ENCODE measurements at regions not wholly inside any gene's neighbourhood (a gene's known extent, or its start where the extent isn't known, plus 50 kb on each side); places are given as distances from the start of the nearest gene placed in this dataset.

DNA sequence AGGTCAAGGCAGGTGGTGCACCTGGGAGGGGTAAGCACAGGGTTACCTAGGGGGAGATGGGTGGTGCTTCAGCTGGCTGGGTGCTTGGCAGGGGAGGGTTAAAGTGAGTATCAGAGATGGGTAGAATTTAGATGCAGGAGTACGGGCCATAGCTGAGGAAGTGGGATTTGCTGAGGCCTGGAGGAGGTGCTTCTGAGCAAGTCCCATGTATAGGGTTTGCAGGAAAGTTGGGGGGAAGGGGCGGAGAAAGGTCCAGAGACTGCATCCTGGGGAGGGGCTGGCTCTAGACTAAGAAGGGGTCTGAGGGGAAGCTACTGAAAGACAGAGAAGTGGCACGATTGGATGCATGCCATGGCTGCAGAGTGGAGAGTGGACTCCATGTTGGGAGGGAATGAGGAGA is 281.6 kb upstream of the ZNF32 start:
- no peak for DNase-seq (ENCODE audit: low read depth)
- H3K4me3 ChIP-seq (ENCODE audit: control insufficient read depth, low read depth, low read length) = no peak overlapping the region
- TF ChIP-seq, protein P1, sequence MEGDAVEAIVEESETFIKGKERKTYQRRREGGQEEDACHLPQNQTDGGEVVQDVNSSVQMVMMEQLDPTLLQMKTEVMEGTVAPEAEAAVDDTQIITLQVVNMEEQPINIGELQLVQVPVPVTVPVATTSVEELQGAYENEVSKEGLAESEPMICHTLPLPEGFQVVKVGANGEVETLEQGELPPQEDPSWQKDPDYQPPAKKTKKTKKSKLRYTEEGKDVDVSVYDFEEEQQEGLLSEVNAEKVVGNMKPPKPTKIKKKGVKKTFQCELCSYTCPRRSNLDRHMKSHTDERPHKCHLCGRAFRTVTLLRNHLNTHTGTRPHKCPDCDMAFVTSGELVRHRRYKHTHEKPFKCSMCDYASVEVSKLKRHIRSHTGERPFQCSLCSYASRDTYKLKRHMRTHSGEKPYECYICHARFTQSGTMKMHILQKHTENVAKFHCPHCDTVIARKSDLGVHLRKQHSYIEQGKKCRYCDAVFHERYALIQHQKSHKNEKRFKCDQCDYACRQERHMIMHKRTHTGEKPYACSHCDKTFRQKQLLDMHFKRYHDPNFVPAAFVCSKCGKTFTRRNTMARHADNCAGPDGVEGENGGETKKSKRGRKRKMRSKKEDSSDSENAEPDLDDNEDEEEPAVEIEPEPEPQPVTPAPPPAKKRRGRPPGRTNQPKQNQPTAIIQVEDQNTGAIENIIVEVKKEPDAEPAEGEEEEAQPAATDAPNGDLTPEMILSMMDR (IDR thresholded peaks at IDR 0.05; ENCODE audit: control insufficient read depth, insufficient read depth, low read depth, low read length, missing control alignments) = no peak

DNA sequence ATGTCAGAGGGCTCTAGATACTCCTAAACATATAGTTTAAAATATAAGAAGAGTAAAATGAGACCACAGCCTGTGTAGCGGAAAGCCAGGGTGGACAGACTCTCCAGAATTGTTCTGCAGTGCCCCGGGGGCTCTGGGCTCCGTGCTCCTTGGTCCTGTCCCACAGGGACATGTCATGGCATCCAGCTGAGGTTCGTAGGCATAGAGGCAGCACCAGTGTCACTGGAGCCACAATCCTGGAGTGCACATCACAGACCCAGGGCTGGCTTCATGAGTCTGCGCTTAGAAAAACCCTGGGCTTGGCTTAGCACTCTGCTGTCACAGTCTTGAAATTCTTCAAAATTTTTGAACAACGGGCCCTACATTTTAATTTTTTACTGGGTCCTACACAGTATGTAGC is 280.4 kb upstream of the ZNF32 start:
- DNase-seq (ENCODE audit: low read depth) = no peak
- no peak overlapping the region for H3K4me3 ChIP-seq (ENCODE audit: control insufficient read depth, low read depth, low read length)
- TF ChIP-seq, protein P1 (IDR thresholded peaks at IDR 0.05; ENCODE audit: control insufficient read depth, insufficient read depth, low read depth, low read length, missing control alignments) = no peak

DNA sequence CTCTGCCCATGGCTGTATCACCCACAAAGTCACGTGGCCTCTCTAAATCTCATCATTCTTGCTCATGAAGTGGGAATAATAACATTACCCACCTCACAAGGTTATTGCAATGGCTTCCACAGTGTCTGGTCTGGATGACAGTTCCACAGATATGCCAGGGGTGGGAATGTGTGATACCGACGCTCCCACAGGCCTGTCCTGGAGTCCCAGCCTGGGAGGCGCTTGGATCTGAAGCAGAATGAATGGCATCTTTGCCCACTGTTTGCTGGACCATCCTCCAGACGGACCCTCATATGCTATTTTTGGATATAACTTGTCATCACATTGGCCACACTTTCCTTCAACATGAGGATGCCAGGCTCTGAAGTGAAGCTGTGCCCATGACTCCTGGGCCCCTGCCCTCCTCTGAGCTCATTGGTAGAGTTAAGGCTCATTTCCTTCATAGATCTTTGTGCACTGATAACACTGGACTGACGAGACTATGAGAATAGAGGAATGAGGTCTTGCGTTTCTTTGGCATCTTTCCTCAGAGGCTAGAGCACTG is 279.8 kb upstream of the ZNF32 start:
- TF ChIP-seq, protein P1 (IDR thresholded peaks at IDR 0.05; ENCODE audit: control insufficient read depth, insufficient read depth, low read depth, low read length, missing control alignments) = no peak
- H3K4me3 ChIP-seq (ENCODE audit: control insufficient read depth, low read depth, low read length) = no peak overlapping the region
- no peak for DNase-seq (ENCODE audit: low read depth)

DNA sequence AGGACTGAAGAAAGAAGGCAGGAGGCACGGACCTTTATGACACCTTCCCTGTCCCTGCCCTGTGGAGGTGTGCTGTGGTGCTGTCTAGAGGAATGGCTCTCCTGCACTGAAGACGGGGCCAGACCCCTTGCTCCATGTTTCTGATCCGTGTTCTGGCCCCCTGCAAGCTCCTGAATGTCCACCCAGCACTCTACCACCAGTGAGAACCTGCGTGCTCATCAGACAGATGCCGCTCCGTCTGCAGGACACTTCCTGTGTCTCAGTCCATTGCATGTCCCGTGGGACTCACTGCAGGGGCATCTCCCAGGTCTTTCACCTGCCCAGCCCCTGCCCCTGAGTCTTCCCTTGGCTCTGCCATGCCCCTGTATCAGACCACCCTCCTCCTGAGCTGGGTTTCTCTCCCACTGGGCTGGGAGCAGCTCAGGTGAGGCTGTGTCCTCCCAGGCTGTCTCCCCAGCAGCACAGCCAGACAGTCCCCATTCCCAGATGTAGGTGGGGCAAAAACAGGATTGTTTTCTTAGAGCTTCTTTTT is 278.3 kb upstream of the ZNF32 start:
- no peak for DNase-seq (ENCODE audit: low read depth)
- TF ChIP-seq, protein P1 (IDR thresholded peaks at IDR 0.05; ENCODE audit: control insufficient read depth, insufficient read depth, low read depth, low read length, missing control alignments) = no peak
- H3K4me3 ChIP-seq (ENCODE audit: control insufficient read depth, low read depth, low read length) = no peak overlapping the region

DNA sequence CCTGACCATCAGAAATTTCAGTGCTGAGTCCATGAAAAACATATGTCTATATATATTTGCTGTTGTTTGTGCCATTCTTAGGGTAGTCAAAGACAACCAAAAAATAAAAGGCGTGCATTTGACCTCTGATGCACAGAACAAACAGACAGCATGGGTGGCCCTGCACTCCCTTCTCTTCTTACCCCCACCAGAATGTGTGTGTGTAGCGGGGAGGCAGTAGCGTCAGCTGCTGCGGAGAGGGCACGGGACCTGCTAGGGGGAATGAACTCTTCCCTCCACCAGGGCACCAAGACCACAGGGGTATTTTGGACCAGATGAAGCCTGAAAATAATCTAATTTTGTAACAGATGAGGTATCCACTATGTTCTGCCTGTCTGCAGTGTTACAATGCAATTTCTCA is 277.7 kb upstream of the ZNF32 start:
- TF ChIP-seq, protein P1 (IDR thresholded peaks at IDR 0.05; ENCODE audit: control insufficient read depth, insufficient read depth, low read depth, low read length, missing control alignments) = no peak
- no peak overlapping the region for H3K4me3 ChIP-seq (ENCODE audit: control insufficient read depth, low read depth, low read length)
- DNase-seq (ENCODE audit: low read depth) = no peak

DNA sequence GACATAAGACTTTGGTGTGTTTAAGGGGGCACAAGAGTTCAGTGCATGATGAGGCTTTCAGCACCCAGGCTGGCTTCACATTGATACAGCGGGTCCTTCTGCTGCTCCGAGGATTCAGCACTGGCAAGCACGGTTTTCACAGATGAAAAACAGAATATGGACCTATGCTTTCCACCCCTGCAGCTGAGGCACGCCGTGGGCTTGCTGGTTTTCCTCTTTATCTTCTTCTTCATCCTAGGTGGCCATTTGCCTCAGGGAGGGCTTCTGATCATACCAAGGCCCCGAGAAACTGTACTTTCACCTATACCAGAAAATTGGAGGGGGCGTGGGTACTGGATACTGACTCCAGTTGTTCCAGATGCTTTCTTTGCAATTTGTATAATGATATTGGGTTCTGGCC is 277.1 kb upstream of the ZNF32 start:
- DNase-seq (ENCODE audit: low read depth) = no peak
- TF ChIP-seq, protein P1 (IDR thresholded peaks at IDR 0.05; ENCODE audit: control insufficient read depth, insufficient read depth, low read depth, low read length, missing control alignments) = no peak
- H3K4me3 ChIP-seq (ENCODE audit: control insufficient read depth, low read depth, low read length) = no peak overlapping the region
